Activated T-helper 1 cell treated with anti-CD3 and anti-CD28 coated beads, Interleukin-12 subunit alpha, Interleukin-12 subunit beta, Interleukin-2, Interleukin-4 antibody, amounts not matched to agents 30 ng/mL and 10 ng/mL and 1 ng/mL, durations not matched to agents 14 hours and 24 hours and 36 hours (primary cell): ENCODE measurements at regions not wholly inside any gene's neighbourhood (a gene's known extent, or its start where the extent isn't known, plus 50 kb on each side); places are given as distances from the start of the nearest gene placed in this dataset.
"Not testable (repeated sequence)": the region's sequence is repeated elsewhere in the genome, so short reads cannot be mapped to it uniquely, and the experiment has no call there.

Source experiments
- DNase-seq: peaks from one replicate; pipeline ENCODE4 v3.0.0; 2021; ENCODE audit warnings: low spot score
- H3K27ac Mint-ChIP-seq: one replicate; pipeline ENCODE4 v1.8.0; 2021; ENCODE audit warnings: mild to moderate bottlenecking, mixed read lengths
- H3K27me3 Mint-ChIP-seq: one replicate; pipeline ENCODE4 v1.8.0; 2022; ENCODE audit warnings: mild to moderate bottlenecking, moderate library complexity, mixed read lengths; ENCODE audit not compliant: insufficient read depth
- H3K36me3 Mint-ChIP-seq: one replicate; pipeline ENCODE4 v1.8.0; 2021; ENCODE audit warnings: low read depth, mixed read lengths
- H3K4me1 Mint-ChIP-seq: one replicate; pipeline ENCODE4 v1.8.0; 2021; ENCODE audit warnings: low read depth, mixed read lengths
- H3K4me3 Mint-ChIP-seq: one replicate; pipeline ENCODE4 v1.8.0; 2021; ENCODE audit warnings: mild to moderate bottlenecking, moderate library complexity, mixed read lengths
- H3K9me3 Mint-ChIP-seq: one replicate; pipeline ENCODE4 v1.8.0; 2021; ENCODE audit warnings: mixed read lengths
- intact Hi-C: fragments of 100-400 bp; cut with micrococcal nuclease; formaldehyde crosslinking; loops from one replicate; pipeline ENCODE4 v1.15.1; 2024

DNA sequence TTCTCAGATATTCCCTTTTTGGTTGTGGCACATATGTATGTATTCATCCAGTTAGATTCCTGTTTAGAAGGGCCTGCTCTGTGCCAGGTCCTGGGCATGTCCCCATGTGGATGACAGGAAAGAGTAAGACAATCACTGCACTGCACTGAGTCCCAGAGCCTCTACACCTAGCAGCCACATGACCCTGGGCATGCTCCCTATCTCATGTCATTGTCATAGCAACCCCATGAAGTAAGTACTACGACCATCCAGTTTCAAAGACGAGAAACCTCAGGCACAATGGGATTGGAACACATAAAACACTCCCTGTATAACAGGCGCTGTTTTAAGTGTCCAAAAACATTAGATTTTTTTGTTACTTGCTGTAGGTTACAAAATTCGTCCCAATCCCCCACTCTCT, 594.4 kb downstream of the UQCRFS1 start:
- Mint-ChIP-seq H3K36me3 (peaks cover 5% of the 10 kb centered on the region), H3K9me3 (peaks cover 18% of the 10 kb centered on the region), H3K4me1 (no peaks in the 10 kb centered on the region), H3K27ac (no peak overlapping the region), H3K27me3 (peaks cover 5% of the 10 kb centered on the region), H3K4me3 (no peak overlapping the region)
- intact Hi-C loops = no loop called here
- no peak for DNase-seq

DNA sequence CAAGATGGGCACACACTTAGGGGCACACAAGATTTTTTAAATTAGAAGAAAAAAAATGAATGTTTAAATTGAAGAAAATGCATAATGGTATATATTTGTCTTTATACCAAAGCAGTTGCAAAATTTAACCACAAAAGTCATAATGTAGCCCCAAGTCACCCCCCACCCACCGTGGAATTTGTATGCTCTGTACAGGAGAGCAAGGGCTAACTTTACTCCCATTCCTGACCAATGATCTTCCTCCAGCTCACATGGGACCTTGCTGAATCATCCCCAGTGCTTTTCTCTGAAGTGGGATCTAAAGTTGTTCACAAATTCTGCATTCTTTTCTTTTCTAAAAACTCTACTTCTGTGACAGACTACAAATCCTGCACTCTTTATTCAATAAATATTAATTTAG, 597.0 kb downstream of the UQCRFS1 start:
- intact Hi-C loops = no loop called here
- H3K4me1 Mint-ChIP-seq = no peaks in the 10 kb centered on the region
- DNase-seq = no peak
- H3K27ac Mint-ChIP-seq = no peak overlapping the region
- H3K4me3 Mint-ChIP-seq = no peak overlapping the region
- H3K27me3 Mint-ChIP-seq = peaks cover 5% of the 10 kb centered on the region
- peaks cover 5% of the 10 kb centered on the region for H3K36me3 Mint-ChIP-seq
- peaks cover 18% of the 10 kb centered on the region for H3K9me3 Mint-ChIP-seq

DNA sequence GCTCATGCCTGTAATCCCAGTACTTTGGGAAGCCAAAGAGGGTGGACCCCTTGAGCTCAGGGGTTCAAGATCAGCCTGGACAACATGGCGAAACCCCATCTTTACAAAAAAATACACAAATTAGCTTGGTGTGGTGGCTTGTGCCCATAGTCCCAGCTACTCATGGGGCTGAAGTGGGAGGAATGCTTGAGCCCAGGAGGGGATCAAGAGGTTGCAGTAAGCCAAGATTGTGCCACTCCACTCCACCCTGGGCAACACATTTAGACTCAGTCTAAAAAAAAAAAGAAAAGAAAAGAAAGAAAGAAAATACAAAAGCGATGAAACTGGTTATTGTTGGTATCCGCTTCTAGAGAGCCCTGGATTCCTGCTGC, 597.4 kb downstream of the UQCRFS1 start:
- H3K4me3 Mint-ChIP-seq = no peak overlapping the region
- no peaks in the 10 kb centered on the region for H3K4me1 Mint-ChIP-seq
- H3K27me3 Mint-ChIP-seq = peaks cover 5% of the 10 kb centered on the region
- H3K27ac Mint-ChIP-seq = no peak overlapping the region
- H3K9me3 Mint-ChIP-seq = peaks cover 18% of the 10 kb centered on the region
- DNase-seq = no peak
- intact Hi-C loops = no loop called here
- H3K36me3 Mint-ChIP-seq = peaks cover 5% of the 10 kb centered on the region

DNA sequence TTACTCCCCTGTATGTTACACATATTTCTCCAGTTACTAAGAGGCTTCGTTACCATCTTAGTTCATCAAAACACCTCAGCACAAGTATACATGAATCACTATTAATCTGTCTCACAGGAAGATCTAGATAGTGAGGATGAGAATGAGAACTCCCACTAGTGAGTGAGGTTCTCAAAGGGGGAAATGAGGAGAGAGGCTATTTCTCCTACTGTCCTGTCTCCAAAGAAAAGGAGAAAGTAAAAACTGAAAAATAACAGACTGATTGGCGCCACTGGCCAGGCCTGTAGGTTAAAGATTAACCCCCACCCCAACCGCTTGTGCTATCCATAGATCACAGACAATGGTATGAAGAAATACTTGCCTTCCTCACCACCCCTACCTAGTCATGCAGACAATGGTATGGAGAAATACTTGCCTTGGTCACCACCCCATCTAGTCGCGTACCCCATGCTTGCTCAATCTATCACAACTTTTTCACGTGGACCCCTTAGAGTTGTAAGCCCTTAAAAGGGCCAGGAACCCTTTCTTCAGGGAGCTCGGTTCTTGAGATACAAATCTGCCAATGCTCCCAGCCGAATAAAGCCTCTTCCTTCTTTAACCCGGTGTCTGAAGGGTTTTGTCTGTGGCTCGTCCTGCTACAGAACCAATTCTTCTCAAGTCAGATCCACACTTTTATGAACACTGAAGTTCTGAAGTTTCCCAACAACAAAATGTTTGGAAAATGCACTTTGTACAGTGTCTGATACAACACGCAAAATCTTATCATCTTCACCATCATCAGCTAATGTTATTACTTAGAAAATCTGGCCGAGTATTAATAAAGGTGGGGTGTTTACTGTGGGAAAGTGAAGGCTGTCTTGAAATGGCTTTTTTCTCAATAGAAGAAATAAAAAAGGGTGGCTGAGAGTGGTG, 598.1 kb downstream of the UQCRFS1 start:
- no peaks in the 10 kb centered on the region for H3K4me1 Mint-ChIP-seq
- H3K36me3 Mint-ChIP-seq = peaks cover 5% of the 10 kb centered on the region
- intact Hi-C loops = no loop called here
- H3K27ac Mint-ChIP-seq = no peak overlapping the region
- no peak for DNase-seq
- no peak overlapping the region for H3K4me3 Mint-ChIP-seq
- H3K9me3 Mint-ChIP-seq = peaks cover 18% of the 10 kb centered on the region
- H3K27me3 Mint-ChIP-seq = peaks cover 1% of the 10 kb centered on the region

DNA sequence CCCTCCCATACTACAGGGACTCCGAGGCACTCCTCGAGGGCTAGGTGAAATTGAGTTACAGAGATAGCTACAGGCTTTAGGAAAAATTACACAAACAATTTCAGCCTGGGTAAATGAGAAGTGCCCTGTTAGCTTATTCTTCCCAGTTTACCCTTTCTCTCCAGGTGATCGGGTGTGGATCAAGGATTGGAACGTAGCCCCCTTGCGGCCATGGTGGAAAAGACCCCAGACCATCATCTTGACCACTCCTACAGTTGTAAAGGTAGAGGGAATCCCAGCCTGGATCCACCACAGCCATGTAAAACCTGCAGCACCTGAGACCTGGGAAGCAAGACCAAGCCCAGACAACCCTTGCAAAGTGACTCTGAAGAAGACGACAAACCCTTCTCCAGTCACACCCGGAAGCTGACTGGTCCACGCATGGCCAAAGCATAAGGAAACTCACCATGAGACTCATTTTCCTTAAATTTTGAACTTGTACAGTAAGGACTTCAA, 600.6 kb downstream of the UQCRFS1 start:
- intact Hi-C loops = no loop called here
- DNase-seq = no peak
- no peaks in the 10 kb centered on the region for H3K27me3 Mint-ChIP-seq
- no peak overlapping the region for H3K27ac Mint-ChIP-seq
- peaks cover 27% of the 10 kb centered on the region for H3K9me3 Mint-ChIP-seq
- H3K4me3 Mint-ChIP-seq = no peak overlapping the region
- H3K36me3 Mint-ChIP-seq = peaks cover 5% of the 10 kb centered on the region
- H3K4me1 Mint-ChIP-seq = no peaks in the 10 kb centered on the region

DNA sequence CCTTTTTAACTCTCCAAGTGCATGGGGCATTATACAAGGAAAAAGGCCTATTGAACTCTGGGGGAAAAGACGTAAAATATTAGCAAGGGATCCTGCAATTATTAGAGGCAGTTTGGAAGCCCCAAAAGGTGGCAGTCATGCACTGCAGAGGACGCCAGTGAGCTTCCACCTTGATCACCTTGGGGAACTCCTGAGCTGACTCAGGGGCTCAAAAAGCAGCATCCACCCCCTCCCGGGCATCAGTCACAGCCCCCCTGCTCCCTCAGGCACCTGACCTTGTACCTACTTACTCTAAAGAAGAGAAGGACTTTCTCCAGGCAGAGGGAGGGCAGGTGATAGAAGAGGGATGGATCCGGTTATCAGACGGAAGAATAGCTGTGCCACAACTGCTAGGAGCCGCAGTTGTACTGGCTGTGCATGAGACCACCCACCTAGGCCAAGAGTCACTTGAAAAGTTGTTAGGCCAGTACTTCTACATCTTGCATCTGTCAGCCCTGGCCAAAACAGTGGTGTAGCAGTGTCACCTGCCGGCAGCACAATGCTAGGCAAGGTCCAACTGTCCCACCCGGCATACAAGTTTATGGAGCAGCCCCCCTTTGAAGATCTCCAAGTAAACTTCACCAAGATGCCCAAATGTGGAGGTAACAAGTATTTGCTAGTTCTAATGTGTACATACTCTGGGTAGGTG, 601.6 kb downstream of the UQCRFS1 start:
- H3K27ac Mint-ChIP-seq, H3K36me3 Mint-ChIP-seq, H3K27me3 Mint-ChIP-seq, intact Hi-C loops, H3K4me3 Mint-ChIP-seq, H3K4me1 Mint-ChIP-seq, DNase-seq: not testable (repeated sequence)
- H3K9me3 Mint-ChIP-seq = peaks cover 32% of the 10 kb centered on the region

DNA sequence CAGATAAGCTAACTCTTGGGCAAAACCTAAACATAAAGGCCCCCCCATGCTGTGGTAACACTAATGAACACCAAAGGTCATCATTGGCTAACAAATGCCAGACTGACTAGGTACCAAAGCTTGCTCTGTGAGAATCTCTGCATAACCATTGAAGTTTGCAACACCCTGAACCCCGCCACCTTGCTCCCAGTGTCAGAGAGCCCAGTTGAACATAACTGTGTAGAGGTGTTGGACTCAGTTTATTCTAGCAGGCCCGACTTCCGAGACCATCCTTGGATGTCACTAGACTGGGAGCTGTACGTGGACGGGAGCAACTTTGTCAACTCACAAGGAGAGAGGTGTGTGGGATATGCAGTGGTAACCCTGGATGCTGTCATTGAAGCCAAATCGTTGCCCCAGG, 602.2 kb downstream of the UQCRFS1 start:
- H3K27me3 Mint-ChIP-seq = no peaks in the 10 kb centered on the region
- intact Hi-C loops = no loop called here
- no peak overlapping the region for H3K27ac Mint-ChIP-seq
- peaks cover 38% of the 10 kb centered on the region for H3K9me3 Mint-ChIP-seq
- peaks cover 5% of the 10 kb centered on the region for H3K36me3 Mint-ChIP-seq
- H3K4me1 Mint-ChIP-seq = no peaks in the 10 kb centered on the region
- no peak overlapping the region for H3K4me3 Mint-ChIP-seq
- DNase-seq = no peak

DNA sequence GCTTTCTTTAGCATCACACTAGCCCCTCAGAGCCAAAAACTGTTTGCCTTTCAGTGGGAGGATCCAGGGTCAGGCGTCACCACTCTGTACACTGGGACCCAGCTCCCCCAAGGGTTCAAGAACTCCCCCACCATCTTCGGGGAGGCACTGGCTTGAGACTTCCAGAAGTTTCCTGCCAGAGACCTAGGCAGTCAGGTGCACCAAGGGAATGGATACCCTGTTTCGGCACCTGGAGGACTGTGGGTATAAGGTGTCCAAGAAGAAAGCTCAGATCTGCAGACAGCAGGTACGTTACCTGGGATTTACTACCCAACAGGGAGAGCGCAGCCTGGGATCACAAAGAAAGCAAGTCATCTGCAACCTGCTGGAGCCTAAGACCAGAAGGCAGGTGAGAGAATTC, 603.0 kb downstream of the UQCRFS1 start:
- intact Hi-C loops = no loop called here
- Mint-ChIP-seq H3K9me3 (peaks cover 33% of the 10 kb centered on the region), H3K4me3 (no peak overlapping the region)

DNA sequence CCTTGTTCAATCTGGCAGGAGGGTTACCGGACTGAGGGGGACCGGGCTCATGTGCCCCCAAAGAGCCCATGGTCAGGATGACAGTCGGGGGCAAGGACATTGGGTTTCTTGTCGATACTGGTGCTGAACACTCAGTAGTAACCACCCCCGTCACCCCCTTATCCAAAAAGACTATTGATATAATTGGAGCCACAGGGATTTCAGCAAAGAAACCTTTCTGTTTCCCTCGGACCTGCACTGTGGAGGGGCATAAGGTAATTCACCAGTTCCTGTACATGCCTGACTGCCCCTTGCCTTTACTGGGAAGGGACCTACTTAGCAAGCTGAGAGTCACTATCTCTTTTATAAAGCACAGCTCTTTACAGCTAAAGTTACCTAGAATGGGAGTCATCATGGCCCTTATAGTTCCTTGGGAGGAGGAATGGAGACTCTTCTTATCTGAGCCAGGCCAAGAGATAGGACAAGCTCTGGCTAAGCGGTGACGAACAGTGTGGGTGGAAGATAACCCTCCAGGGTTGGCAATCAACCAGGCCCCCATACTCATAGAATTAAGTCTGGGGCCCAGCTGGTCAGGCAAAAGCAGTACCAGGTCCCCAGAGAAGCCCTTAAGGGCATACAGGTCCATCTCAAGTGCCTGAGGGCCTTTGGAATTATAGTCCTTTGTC, 603.7 kb downstream of the UQCRFS1 start:
- intact Hi-C loops = no loop called here
- DNase-seq = no peak
- H3K36me3 Mint-ChIP-seq = no peaks in the 10 kb centered on the region
- peaks cover 29% of the 10 kb centered on the region for H3K9me3 Mint-ChIP-seq
- H3K27me3 Mint-ChIP-seq = no peaks in the 10 kb centered on the region
- no peak overlapping the region for H3K4me3 Mint-ChIP-seq
- no peaks in the 10 kb centered on the region for H3K4me1 Mint-ChIP-seq
- H3K27ac Mint-ChIP-seq = no peak overlapping the region

More for the DNA sequence above, 603.0 kb downstream of the UQCRFS1 start:
- Mint-ChIP-seq H3K36me3 (peaks cover 1% of the 10 kb centered on the region), H3K4me1 (no peaks in the 10 kb centered on the region), H3K27me3 (no peaks in the 10 kb centered on the region), H3K27ac (no peak overlapping the region)
- DNase-seq = no peak

DNA sequence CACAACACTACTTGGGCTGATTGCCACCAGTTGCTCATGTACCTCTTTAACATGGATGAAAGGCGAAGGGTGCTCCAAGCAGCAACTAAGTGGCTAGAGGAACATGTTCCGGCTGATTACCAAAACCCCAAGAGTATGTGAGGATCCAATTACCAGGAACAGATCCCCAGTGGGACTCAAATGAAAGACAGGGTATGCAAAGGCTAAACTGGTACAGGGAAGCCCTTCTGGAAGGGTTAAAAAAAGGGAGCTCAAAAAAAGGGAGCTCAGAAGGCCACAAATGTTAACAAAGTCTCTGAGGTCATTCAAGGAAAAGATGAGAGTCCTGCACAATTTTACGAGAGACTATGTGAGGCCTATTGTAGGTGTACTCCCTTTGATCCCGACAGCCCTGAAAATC, 604.7 kb downstream of the UQCRFS1 start:
- Mint-ChIP-seq H3K4me3 (no peak overlapping the region), H3K9me3 (peaks cover 27% of the 10 kb centered on the region), H3K4me1 (no peaks in the 10 kb centered on the region), H3K27me3 (no peaks in the 10 kb centered on the region), H3K36me3 (no peaks in the 10 kb centered on the region), H3K27ac (no peak overlapping the region)
- DNase-seq = no peak
- intact Hi-C loops = no loop called here

DNA sequence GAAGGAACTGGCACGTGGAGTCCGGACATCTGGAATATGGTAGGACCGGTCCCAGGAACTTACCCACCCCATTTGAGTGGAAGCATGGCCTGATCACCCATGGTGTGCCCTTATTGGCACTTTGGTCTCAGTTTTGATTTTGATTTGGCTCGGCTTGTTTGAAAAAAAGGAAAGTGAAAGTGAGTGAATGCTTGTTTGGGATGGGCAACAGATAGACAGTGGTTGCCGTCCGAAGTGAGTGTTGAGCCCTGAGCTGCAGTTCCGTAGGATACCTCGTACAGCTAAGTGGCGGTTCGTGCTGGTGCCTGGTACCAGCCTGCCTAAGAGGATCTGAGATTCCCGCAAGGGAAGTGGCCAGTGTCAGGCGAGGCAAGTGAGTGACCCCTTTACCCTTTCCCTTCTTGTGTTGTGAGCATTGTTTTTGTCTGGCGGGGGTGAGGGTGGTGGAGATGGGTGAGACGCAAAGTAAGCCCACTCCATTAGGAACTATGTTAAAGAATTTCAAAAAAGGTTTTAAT, 605.8 kb downstream of the UQCRFS1 start:
- H3K4me3 Mint-ChIP-seq = no peak overlapping the region
- H3K9me3 Mint-ChIP-seq = peaks cover 27% of the 10 kb centered on the region
- DNase-seq = no peak
- H3K4me1 Mint-ChIP-seq = no peaks in the 10 kb centered on the region
- no peak overlapping the region for H3K27ac Mint-ChIP-seq
- intact Hi-C loops = no loop called here
- no peaks in the 10 kb centered on the region for H3K36me3 Mint-ChIP-seq
- no peaks in the 10 kb centered on the region for H3K27me3 Mint-ChIP-seq

DNA sequence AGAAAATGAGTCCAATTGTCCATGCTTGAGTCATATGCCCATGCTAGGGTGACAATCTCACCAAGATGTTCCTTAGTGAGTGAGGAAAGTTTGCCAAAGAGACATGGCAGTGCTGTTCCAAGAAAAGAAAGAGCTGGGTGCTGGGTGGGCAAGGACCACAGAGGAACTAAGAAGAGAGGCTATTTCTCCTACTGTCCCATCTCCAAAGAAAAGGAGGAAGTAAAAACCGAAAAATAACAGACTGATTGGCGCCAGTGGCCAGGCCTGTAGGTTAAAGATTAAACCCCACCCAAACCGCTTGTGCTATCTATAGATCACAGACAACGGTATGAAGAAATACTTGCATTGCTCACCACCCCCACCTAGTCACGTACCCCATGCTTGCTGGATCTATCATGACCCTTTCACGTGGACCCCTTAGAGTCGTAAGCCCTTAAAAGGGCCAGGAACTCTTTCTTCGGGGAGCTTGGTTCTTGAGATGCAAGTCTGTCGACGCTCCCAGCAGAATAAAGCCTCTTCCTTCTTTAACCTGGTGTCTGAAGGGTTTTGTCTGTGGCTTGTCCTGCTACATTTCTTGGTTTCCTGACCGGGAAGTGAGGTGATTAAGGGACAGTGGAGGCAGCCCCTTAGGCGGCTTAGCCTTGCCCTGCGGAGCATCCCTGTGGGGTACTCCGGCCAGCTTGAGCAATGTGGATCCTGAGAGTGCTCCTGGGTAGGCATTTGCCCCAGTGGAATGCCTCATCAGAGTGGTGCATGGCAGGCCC, 606.5 kb downstream of the UQCRFS1 start:
- peaks cover 27% of the 10 kb centered on the region for H3K9me3 Mint-ChIP-seq
- no peaks in the 10 kb centered on the region for H3K27me3 Mint-ChIP-seq
- intact Hi-C loops = no loop called here
- no peaks in the 10 kb centered on the region for H3K36me3 Mint-ChIP-seq
- H3K4me1 Mint-ChIP-seq = no peaks in the 10 kb centered on the region
- DNase-seq = no peak
- H3K4me3 Mint-ChIP-seq = no peak overlapping the region
- H3K27ac Mint-ChIP-seq = no peak overlapping the region
